ENCODE measurements at regions not wholly inside any gene's neighbourhood (a gene's known extent, or its start where the extent isn't known, plus 50 kb on each side); places are given as distances from the start of the nearest gene placed in this dataset.

- TF ChIP-seq, protein P1, sequence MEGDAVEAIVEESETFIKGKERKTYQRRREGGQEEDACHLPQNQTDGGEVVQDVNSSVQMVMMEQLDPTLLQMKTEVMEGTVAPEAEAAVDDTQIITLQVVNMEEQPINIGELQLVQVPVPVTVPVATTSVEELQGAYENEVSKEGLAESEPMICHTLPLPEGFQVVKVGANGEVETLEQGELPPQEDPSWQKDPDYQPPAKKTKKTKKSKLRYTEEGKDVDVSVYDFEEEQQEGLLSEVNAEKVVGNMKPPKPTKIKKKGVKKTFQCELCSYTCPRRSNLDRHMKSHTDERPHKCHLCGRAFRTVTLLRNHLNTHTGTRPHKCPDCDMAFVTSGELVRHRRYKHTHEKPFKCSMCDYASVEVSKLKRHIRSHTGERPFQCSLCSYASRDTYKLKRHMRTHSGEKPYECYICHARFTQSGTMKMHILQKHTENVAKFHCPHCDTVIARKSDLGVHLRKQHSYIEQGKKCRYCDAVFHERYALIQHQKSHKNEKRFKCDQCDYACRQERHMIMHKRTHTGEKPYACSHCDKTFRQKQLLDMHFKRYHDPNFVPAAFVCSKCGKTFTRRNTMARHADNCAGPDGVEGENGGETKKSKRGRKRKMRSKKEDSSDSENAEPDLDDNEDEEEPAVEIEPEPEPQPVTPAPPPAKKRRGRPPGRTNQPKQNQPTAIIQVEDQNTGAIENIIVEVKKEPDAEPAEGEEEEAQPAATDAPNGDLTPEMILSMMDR (conservative IDR thresholded peaks at IDR 0.05; ENCODE audit: low read length): no peak
- no peak for TF ChIP-seq EZH2phosphoT487 (IDR thresholded peaks at IDR 0.05; ENCODE audit: borderline replicate concordance)
These were observed 621.9 kb upstream of the GHITM start for GRCh38 chr10:83517456-83517855.

All from Loucy (cell line).